ENCODE measurements at regions not wholly inside any gene's neighbourhood (a gene's known extent, or its start where the extent isn't known, plus 50 kb on each side); places are given as distances from the start of the nearest gene placed in this dataset.

GRCh38 chr2:216289470-216289869 lies 82.8 kb downstream of the MARCHF4 start:
- intact Hi-C loops (cut with micrococcal nuclease) = no loop called here
- DNase-seq = no peak
- Mint-ChIP-seq H3K4me3 (no peak overlapping the region), H3K36me3 (ENCODE audit: low read depth) (no peaks in the 10 kb centered on the region), H3K27me3 (peaks cover 3% of the 10 kb centered on the region), H3K9me3 (no peaks in the 10 kb centered on the region), H3K4me1 (no peaks in the 10 kb centered on the region), H3K27ac (no peak overlapping the region)
- ATAC-seq (ENCODE audit: low read depth) = no peak
- TF ChIP-seq, protein P1, sequence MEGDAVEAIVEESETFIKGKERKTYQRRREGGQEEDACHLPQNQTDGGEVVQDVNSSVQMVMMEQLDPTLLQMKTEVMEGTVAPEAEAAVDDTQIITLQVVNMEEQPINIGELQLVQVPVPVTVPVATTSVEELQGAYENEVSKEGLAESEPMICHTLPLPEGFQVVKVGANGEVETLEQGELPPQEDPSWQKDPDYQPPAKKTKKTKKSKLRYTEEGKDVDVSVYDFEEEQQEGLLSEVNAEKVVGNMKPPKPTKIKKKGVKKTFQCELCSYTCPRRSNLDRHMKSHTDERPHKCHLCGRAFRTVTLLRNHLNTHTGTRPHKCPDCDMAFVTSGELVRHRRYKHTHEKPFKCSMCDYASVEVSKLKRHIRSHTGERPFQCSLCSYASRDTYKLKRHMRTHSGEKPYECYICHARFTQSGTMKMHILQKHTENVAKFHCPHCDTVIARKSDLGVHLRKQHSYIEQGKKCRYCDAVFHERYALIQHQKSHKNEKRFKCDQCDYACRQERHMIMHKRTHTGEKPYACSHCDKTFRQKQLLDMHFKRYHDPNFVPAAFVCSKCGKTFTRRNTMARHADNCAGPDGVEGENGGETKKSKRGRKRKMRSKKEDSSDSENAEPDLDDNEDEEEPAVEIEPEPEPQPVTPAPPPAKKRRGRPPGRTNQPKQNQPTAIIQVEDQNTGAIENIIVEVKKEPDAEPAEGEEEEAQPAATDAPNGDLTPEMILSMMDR (IDR thresholded peaks at IDR 0.05) = no peak
- CTCF ChIA-PET = no interaction called here
- POLR2A ChIA-PET = no interaction called here

- no peak overlapping the region for H3K4me3 Mint-ChIP-seq
- ATAC-seq (ENCODE audit: low read depth) = no peak
- TF ChIP-seq, protein P1 (IDR thresholded peaks at IDR 0.05) = no peak
- H3K4me1 Mint-ChIP-seq = no peaks in the 10 kb centered on the region
- H3K9me3 Mint-ChIP-seq = no peaks in the 10 kb centered on the region
- ChIA-PET POLR2A (no interaction called here), CTCF (interaction anchor here (1.2 kb wide), 1 partner anchor 22 kb away, joined by 3 read pairs; no protein-coding TSS in a partner anchor)
- peaks cover 5% of the 10 kb centered on the region for H3K27me3 Mint-ChIP-seq
- intact Hi-C loops (cut with micrococcal nuclease) = no loop called here
- no peaks in the 10 kb centered on the region for H3K36me3 Mint-ChIP-seq (ENCODE audit: low read depth)
- DNase-seq = no peak
- no peak overlapping the region for H3K27ac Mint-ChIP-seq
These were observed 85.0 kb downstream of the MARCHF4 start for GRCh38 chr2:216287251-216287650.

GRCh38 chr2:216286616-216287231 lies 85.6 kb downstream of the MARCHF4 start:
- no peak for ATAC-seq (ENCODE audit: low read depth)
- Mint-ChIP-seq H3K36me3 (ENCODE audit: low read depth) (no peaks in the 10 kb centered on the region), H3K27me3 (peaks cover 5% of the 10 kb centered on the region), H3K27ac (no peak overlapping the region), H3K4me3 (no peak overlapping the region), H3K4me1 (no peaks in the 10 kb centered on the region), H3K9me3 (no peaks in the 10 kb centered on the region)
- POLR2A ChIA-PET = no interaction called here
- intact Hi-C loops (cut with micrococcal nuclease) = no loop called here
- CTCF ChIA-PET = interaction anchor here (1.2 kb wide), 1 partner anchor 23 kb away, joined by 3 read pairs; no protein-coding TSS in a partner anchor
- TF ChIP-seq, protein P1 (IDR thresholded peaks at IDR 0.05) = no peak
- no peak for DNase-seq

DNA sequence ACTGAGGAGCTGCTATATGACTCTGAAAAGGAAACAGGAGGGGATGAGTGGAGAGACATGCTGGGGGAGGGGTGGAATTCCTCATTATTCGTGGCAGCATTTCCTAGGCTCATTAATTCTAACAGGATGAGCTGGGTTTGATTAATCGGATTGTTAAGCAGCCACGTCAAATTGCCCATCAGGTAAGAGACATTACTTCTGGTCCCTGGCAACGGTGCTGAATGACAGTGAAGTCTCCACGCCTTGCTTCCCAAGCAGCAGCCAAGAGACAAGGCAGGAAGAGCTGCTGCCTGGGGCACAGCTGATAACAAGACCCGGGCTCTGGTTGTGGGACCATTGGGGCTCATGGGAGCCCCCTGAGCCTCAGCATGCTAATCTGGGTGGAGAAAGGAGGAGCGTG lies 86.6 kb downstream of the MARCHF4 start:
- no peaks in the 10 kb centered on the region for H3K9me3 Mint-ChIP-seq
- ATAC-seq (ENCODE audit: low read depth) (no peak), DNase-seq (no peak)
- H3K4me1 Mint-ChIP-seq = no peaks in the 10 kb centered on the region
- TF ChIP-seq, protein P1 (IDR thresholded peaks at IDR 0.05) = no peak
- ChIA-PET CTCF (no interaction called here), POLR2A (no interaction called here)
- H3K4me3 Mint-ChIP-seq = no peak overlapping the region
- peaks cover 5% of the 10 kb centered on the region for H3K27me3 Mint-ChIP-seq
- intact Hi-C loops (cut with micrococcal nuclease) = no loop called here
- no peaks in the 10 kb centered on the region for H3K36me3 Mint-ChIP-seq (ENCODE audit: low read depth)
- H3K27ac Mint-ChIP-seq = no peak overlapping the region

GRCh38 chr2:216284708-216285107 lies 87.6 kb downstream of the MARCHF4 start:
- Mint-ChIP-seq H3K27ac (no peak overlapping the region), H3K9me3 (no peaks in the 10 kb centered on the region), H3K4me1 (no peaks in the 10 kb centered on the region), H3K27me3 (peaks cover 5% of the 10 kb centered on the region), H3K36me3 (ENCODE audit: low read depth) (no peaks in the 10 kb centered on the region), H3K4me3 (no peak overlapping the region)
- DNase-seq (no peak), ATAC-seq (ENCODE audit: low read depth) (no peak)
- ChIA-PET CTCF (interaction anchor here (2.8 kb wide), 1 partner anchor 62 kb away, joined by 11 read pairs; no protein-coding TSS in a partner anchor), POLR2A (no interaction called here)
- intact Hi-C loops (cut with micrococcal nuclease) = no loop called here
- TF ChIP-seq, protein P1 (IDR thresholded peaks at IDR 0.05) = no peak
